GM10266 (cell line): ENCODE measurements at regions not wholly inside any gene's neighbourhood (a gene's known extent, or its start where the extent isn't known, plus 50 kb on each side); places are given as distances from the start of the nearest gene placed in this dataset.

Experiments used
- DNase-seq: peaks from one replicate; pipeline ENCODE4 v3.0.0; 2012; ENCODE audit errors: extremely low spot score
- CTCF ChIP-seq: IDR thresholded peaks from 2 replicates; pipeline ENCODE4 v1.5.1; 2012; ENCODE audit warnings: mild to moderate bottlenecking, low read depth; ENCODE audit not compliant: control insufficient read depth, insufficient read depth; ENCODE audit errors: missing control alignments

- no peak for DNase-seq
- no peak for TF ChIP-seq CTCF
Observed at GRCh38 chr13:76717092-76717491, 169.1 kb downstream of the KCTD12 start.

DNA sequence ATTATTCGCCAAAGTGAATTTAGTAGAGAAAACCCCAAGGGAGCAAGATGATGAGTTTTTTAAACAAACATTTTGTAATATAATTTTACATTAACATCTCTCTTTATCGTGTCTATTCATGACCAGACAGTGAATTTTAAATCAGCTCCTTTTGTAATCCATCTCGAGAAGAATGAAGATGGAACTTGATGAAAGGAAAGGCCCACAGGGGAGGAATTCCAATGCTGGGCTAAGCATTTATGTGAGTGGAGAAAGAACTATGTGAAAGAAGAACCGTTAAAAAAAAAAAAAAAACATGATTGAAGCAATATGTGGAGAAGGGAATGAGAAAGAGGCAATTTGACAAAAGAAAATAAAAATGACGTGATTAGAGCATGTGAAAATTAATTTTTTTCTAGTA is 170.6 kb downstream of the KCTD12 start:
- no peak for DNase-seq
- no peak for TF ChIP-seq CTCF

DNA sequence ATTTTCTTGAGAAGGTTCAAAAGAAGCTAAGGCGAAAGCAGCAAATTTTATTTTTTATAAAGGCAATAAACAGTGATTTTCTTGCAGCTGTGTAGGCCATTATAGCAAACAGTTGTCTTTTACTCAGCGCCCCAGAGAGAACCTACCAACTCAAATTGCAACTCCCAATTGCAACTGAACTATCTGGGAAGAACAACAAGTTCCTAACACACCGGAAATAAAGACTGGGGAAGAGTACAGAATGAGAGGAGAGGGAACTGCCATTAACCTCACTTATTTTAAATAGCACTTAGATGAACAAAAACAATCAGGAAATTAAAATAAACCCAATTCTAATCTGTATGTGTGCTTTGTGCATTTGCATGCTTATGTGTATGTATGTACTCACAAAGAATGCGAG is 171.1 kb downstream of the KCTD12 start:
- DNase-seq, result no peak
- TF ChIP-seq CTCF, result no peak

GRCh38 chr13:76713280-76713679 is 172.9 kb downstream of the KCTD12 start:
- no peak for DNase-seq
- no peak for TF ChIP-seq CTCF

- no peak for DNase-seq
- TF ChIP-seq CTCF, result no peak
Observed at GRCh38 chr13:76711550-76712182, 174.5 kb downstream of the KCTD12 start.

DNA sequence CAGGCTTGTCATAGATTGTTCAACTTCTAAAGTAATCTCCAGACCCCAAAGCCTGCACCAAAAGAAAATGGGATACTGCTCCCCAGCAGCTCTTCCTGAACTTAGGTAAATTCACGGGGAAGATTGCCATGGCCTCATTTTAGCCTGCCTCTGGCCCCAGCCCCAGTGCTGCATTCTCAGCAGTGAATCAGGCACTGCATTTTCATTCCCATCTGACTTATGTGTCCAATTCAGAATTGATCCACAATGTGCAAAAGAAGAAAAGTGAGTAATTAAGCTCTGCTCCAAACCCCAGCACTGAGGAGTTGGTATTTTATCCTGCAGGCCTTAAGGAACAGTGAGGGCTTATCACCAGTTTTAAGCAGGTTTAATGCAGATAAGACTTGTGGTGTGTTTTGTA is 176.4 kb downstream of the KCTD12 start:
- no peak for DNase-seq
- no peak for TF ChIP-seq CTCF

DNA sequence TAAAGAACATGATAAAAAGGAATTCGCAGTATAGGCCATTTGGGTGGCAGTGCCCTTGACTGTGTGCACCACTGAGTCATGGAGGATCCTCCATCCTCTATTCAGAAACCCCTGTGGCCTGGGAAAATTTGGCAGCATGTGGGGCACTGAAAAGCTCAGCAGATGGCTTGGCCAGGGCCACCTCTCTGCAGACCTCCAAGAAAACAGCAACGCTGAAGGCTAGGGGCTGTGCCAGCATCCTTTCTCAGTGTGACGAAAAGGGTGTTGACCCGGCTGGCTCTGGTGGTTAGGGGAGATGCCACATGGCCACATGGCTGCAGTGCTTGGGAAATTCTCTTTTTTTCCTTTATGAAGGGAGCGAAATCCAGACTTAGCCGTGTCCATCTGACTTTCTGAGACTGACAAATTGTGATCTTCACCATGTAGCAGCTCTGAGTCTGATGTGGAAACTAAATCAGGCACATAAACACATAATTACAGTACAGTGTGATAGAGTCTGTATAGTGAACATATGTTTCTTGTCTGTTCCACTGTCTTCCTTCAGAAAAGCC is 178.0 kb downstream of the KCTD12 start:
- no peak for TF ChIP-seq CTCF
- no peak for DNase-seq
